PFSK-1 (cell line): ENCODE measurements at regions not wholly inside any gene's neighbourhood (a gene's known extent, or its start where the extent isn't known, plus 50 kb on each side); places are given as distances from the start of the nearest gene placed in this dataset.

ENCODE experiments used
- POLR2AphosphoS5 ChIP-seq: IDR thresholded peaks from 2 replicates; pipeline ENCODE4 v1.6.1; 2012; ENCODE audit warnings: low read depth, mild to moderate bottlenecking, control low read depth, low read length, moderate library complexity
- TAF1 ChIP-seq: IDR thresholded peaks from 2 replicates; pipeline ENCODE4 v1.6.1; 2012; ENCODE audit warnings: low read length, control low read depth, borderline replicate concordance; ENCODE audit not compliant: insufficient read depth

DNA sequence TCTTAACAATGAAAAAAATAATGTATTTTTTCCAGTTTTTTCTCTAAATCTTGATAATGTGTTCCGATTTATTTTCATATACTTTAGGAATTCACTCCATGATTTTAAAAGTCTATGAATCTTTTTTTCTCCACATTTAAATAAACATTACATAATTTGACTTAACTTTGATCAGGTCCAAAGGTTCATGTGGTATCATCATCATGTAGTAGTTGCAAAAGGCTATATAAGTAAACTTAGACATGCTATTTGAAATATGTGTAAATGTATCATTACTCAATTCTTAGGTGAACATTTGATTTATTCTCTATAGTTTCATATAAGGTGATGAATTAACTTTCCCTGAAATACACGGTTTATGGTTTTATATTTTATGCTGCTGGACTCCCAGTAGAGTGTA is 2197.0 kb upstream of the RAG2 start:
- TF ChIP-seq POLR2AphosphoS5, result no peak
- no peak for TF ChIP-seq TAF1
